OCI-LY3 (cell line): ENCODE measurements at regions not wholly inside any gene's neighbourhood (a gene's known extent, or its start where the extent isn't known, plus 50 kb on each side); places are given as distances from the start of the nearest gene placed in this dataset.

ENCODE experiments used
- H2AFZ ChIP-seq: fragments of 200-600, 300-600 bp; shearing (Covaris generic); 2 replicates; pipeline ENCODE4 v1.6.0; 2014; ENCODE audit warnings: antibody characterized with exemption, low read depth, low read length
- H3K27ac ChIP-seq: fragments of 200-600, 300-600 bp; sonication (generic); 2 replicates; pipeline ENCODE4 v1.5.1; 2014; ENCODE audit warnings: mild to moderate bottlenecking, low read length, moderate library complexity, mixed read lengths
- H3K27me3 ChIP-seq: fragments of 200-600, 300-600 bp; sonication (generic); 2 replicates; pipeline ENCODE4 v1.6.1; 2014; ENCODE audit warnings: low read depth, low read length, mixed read lengths
- H3K36me3 ChIP-seq: fragments of 200-600, 300-600 bp; sonication (generic); replicated peaks from 2 replicates; pipeline ENCODE3; 2014; ENCODE audit warnings: low read depth, low read length, mixed read lengths
- H3K4me1 ChIP-seq: fragments of 300-600, 200-600 bp; sonication (generic); 2 replicates; pipeline ENCODE4 v1.6.1; 2014; ENCODE audit warnings: low read length, mixed read lengths
- H3K4me2 ChIP-seq: fragments of 200-600, 300-600 bp; sonication (generic); 2 replicates; pipeline ENCODE4 v1.6.1; 2014; ENCODE audit warnings: low read length, mixed read lengths
- H3K4me3 ChIP-seq: fragments of 300-600, 200-600 bp; sonication (generic); 2 replicates; pipeline ENCODE4 v1.5.1; 2014; ENCODE audit warnings: antibody characterized with exemption, mild to moderate bottlenecking, low read length, moderate library complexity
- H3K79me2 ChIP-seq: fragments of 300-600, 200-600 bp; shearing (Covaris generic); 2 replicates; pipeline ENCODE4 v1.6.1; 2014; ENCODE audit warnings: mild to moderate bottlenecking, low read length, mixed read lengths
- H3K9ac ChIP-seq: fragments of 300-600, 200-600 bp; shearing (Covaris generic); 2 replicates; pipeline ENCODE4 v1.6.0; 2014; ENCODE audit warnings: mild to moderate bottlenecking, low read length, moderate library complexity
- H3K9me3 ChIP-seq: fragments of 200-600, 300-600 bp; shearing (Covaris generic); 2 replicates; pipeline ENCODE4 v1.6.1; 2014; ENCODE audit warnings: low read length, mixed read lengths; ENCODE audit not compliant: insufficient read depth
- H4K20me1 ChIP-seq: fragments of 200-600, 300-600 bp; sonication (generic); 2 replicates; pipeline ENCODE4 v1.6.1; 2016; ENCODE audit warnings: low read length, mixed read lengths; ENCODE audit not compliant: insufficient read depth
- EZH2phosphoT487 ChIP-seq: fragments of 200-600 bp; shearing (Covaris generic); IDR thresholded peaks from 2 replicates; pipeline ENCODE4 v1.6.1; 2018; ENCODE audit warnings: antibody characterized with exemption, mixed run types, low read depth
- TF ChIP-seq, protein P1 (sequence below): fragments of 200-600, 300-600 bp; sonication (generic); IDR thresholded peaks from 2 replicates; pipeline ENCODE4 v1.5.1; 2014; ENCODE audit warnings: antibody characterized with exemption, low read length, low read depth

DNA sequence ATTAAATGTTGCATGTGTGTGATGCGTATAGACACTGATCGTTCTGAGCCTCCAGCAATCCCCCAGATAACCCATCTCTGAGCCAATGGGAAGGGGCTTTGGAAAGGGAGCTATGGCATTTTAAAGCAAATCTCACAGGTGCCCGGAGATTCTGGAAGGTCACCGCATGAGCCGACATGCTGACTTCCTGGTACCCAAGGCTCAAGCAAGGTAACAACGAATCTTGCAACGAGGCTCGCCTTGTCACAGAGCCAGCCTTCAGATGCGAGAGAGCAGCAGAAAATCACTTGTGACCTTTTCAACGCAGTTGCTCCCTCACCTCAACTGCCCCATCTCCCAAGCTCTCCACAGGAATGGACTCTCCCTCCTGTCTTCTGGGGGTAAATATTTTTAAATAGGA lies 154.8 kb upstream of the CDH5 start:
- H3K9me3 ChIP-seq: no peaks in the 10 kb centered on the region
- H2AFZ ChIP-seq: no peak overlapping the region
- no peak overlapping the region for H3K4me2 ChIP-seq
- H3K27me3 ChIP-seq: peaks cover 20% of the 10 kb centered on the region; the same call in 1 of the 2 replicates
- no peak overlapping the region for H3K27ac ChIP-seq
- H3K36me3 ChIP-seq: no peaks in the 10 kb centered on the region
- H3K4me3 ChIP-seq: no peak overlapping the region
- no peaks in the 10 kb centered on the region for H3K4me1 ChIP-seq
- no peak for TF ChIP-seq EZH2phosphoT487
- TF ChIP-seq, protein P1, sequence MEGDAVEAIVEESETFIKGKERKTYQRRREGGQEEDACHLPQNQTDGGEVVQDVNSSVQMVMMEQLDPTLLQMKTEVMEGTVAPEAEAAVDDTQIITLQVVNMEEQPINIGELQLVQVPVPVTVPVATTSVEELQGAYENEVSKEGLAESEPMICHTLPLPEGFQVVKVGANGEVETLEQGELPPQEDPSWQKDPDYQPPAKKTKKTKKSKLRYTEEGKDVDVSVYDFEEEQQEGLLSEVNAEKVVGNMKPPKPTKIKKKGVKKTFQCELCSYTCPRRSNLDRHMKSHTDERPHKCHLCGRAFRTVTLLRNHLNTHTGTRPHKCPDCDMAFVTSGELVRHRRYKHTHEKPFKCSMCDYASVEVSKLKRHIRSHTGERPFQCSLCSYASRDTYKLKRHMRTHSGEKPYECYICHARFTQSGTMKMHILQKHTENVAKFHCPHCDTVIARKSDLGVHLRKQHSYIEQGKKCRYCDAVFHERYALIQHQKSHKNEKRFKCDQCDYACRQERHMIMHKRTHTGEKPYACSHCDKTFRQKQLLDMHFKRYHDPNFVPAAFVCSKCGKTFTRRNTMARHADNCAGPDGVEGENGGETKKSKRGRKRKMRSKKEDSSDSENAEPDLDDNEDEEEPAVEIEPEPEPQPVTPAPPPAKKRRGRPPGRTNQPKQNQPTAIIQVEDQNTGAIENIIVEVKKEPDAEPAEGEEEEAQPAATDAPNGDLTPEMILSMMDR: no peak
- no peak overlapping the region for H3K9ac ChIP-seq
- no peaks in the 10 kb centered on the region for H4K20me1 ChIP-seq
- no peaks in the 10 kb centered on the region for H3K79me2 ChIP-seq

DNA sequence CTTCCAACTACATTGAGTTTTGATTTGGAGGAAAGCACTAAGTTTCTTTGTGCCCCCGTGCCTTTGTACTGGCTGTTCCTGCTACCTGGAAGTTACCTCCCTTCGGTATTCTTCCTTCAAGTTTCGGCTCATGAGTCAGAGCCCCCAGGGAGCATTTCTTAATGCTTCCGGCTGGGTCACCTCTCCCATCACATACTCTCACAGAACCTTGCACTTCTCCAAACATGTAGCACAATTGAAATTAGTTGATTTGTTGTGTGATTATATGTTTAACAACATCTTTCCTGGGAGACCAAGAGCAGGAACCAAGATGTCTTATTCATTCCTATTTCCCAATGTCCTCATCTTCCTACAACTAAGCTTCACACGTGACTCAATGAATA lies 158.6 kb upstream of the CDH5 start:
- H3K79me2 ChIP-seq: no peaks in the 10 kb centered on the region
- H3K9ac ChIP-seq: no peak overlapping the region
- no peak overlapping the region for H3K4me2 ChIP-seq
- no peaks in the 10 kb centered on the region for H3K36me3 ChIP-seq
- no peak overlapping the region for H2AFZ ChIP-seq
- H4K20me1 ChIP-seq: no peaks in the 10 kb centered on the region
- no peaks in the 10 kb centered on the region for H3K4me1 ChIP-seq
- H3K9me3 ChIP-seq: no peaks in the 10 kb centered on the region
- H3K27me3 ChIP-seq: peaks cover 41% of the 10 kb centered on the region; the same call in 1 of the 2 replicates
- no peak for TF ChIP-seq EZH2phosphoT487
- TF ChIP-seq, protein P1: no peak
- H3K27ac ChIP-seq: no peak overlapping the region
- H3K4me3 ChIP-seq: no peak overlapping the region

DNA sequence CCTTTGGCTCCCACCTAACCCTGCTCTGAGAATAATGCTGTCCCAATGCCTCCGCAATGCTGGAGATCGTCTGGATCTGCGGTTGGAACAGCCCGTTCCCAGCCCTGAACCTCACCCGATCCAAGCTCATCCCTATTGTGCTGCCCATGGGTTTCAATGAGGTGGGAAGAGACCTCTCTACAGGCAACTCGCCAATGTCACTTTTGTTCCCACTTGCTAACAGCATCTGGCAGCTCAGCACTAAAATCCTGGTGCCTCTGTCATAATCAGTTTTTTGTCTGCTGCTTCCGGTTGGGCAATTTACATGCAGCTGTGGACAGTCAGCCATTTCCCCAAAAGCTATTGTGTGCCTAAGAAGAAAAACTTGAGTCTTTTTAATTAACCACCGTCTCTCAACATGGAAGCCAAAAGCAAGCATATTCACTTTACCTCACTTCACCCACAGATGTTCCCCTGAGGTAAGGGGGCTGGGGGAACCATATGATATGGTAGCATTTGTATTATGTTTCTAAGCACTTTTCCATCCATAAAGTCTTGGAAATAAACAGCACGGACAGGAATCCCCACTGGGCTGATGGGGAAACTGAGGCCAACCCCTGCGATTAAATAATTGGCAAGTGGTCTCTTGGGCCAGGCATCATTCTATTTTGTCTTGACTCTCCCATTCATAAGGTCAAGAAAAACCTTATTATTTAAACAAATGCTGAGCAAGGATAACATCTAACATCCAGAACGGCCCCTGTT lies 159.2 kb upstream of the CDH5 start:
- Histone ChIP-seq H3K79me2 (no peaks in the 10 kb centered on the region), H3K4me3 (no peak overlapping the region), H4K20me1 (no peaks in the 10 kb centered on the region), H3K36me3 (no peaks in the 10 kb centered on the region), H3K9ac (no peak overlapping the region), H3K27ac (no peak overlapping the region), H2AFZ (no peak overlapping the region), H3K9me3 (no peaks in the 10 kb centered on the region), H3K27me3 (peaks cover 41% of the 10 kb centered on the region; the same call in 1 of the 2 replicates), H3K4me1 (no peaks in the 10 kb centered on the region), H3K4me2 (no peak overlapping the region)
- TF ChIP-seq EZH2phosphoT487: no peak
- TF ChIP-seq, protein P1: no peak

DNA sequence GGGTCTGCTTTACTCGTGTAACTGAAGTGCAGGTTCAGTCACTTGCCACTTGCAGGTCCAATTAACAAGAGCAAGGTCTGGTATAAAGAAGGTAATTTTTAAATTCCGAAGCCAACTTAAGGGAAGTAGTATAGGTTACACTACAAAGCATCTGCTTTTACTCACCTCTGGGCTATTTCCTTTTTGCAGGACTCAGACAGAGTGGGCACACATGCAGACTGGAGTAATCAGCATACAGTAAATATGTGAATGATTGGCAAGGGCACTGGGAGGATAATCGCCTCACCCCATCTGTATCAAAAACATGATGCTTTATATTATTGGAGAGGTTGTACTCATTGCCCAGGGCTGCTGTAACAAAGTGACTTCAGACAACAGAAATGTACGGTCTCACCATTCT lies 160.1 kb upstream of the CDH5 start:
- H3K4me1 ChIP-seq: no peaks in the 10 kb centered on the region
- no peak overlapping the region for H3K4me2 ChIP-seq
- no peak overlapping the region for H3K9ac ChIP-seq
- no peak overlapping the region for H3K4me3 ChIP-seq
- peaks cover 41% of the 10 kb centered on the region; the same call in 1 of the 2 replicates for H3K27me3 ChIP-seq
- H3K9me3 ChIP-seq: no peaks in the 10 kb centered on the region
- H3K36me3 ChIP-seq: no peaks in the 10 kb centered on the region
- no peaks in the 10 kb centered on the region for H3K79me2 ChIP-seq
- no peak overlapping the region for H3K27ac ChIP-seq
- no peak overlapping the region for H2AFZ ChIP-seq
- TF ChIP-seq, protein P1: no peak
- no peak for TF ChIP-seq EZH2phosphoT487
- H4K20me1 ChIP-seq: no peaks in the 10 kb centered on the region
